Neuronal stem cell (in vitro differentiated cells): ENCODE measurements at regions not wholly inside any gene's neighbourhood (a gene's known extent, or its start where the extent isn't known, plus 50 kb on each side); places are given as distances from the start of the nearest gene placed in this dataset.
A peak's percentile ranks its signal among the peaks of the same experiment; 100 is the strongest.

ENCODE experiments used
- DNase-seq: peaks from one replicate; pipeline ENCODE4 v3.0.0-alpha.2; 2013; ENCODE audit warnings: low spot score
- H2AFZ ChIP-seq: one replicate; pipeline ENCODE4 v1.6.1; 2013; ENCODE audit warnings: mild to moderate bottlenecking, low read length, inconsistent platforms
- H2AK5ac ChIP-seq: 2 replicates; pipeline ENCODE4 v1.6.1; 2013; ENCODE audit warnings: low read depth, mild to moderate bottlenecking, inconsistent platforms, low read length, moderate library complexity, mixed read lengths
- H2BK120ac ChIP-seq: 2 replicates; pipeline ENCODE4 v1.6.1; 2013; ENCODE audit warnings: low read depth, mild to moderate bottlenecking, inconsistent platforms, low read length, moderate library complexity, mixed read lengths
- H2BK12ac ChIP-seq: one replicate; pipeline ENCODE4 v1.6.1; 2013; ENCODE audit warnings: low read length, inconsistent platforms
- H2BK15ac ChIP-seq: 2 replicates; pipeline ENCODE4 v1.6.1; 2013; ENCODE audit warnings: mild to moderate bottlenecking, low read length, inconsistent platforms, mixed read lengths
- H2BK5ac ChIP-seq: one replicate; pipeline ENCODE4 v1.6.1; 2013; ENCODE audit warnings: inconsistent platforms, mild to moderate bottlenecking, low read length, moderate library complexity
- H3K14ac ChIP-seq: one replicate; pipeline ENCODE4 v1.6.1; 2013; ENCODE audit warnings: low read length, inconsistent platforms
- H3K18ac ChIP-seq: 2 replicates; pipeline ENCODE4 v1.6.1; 2013; ENCODE audit warnings: low read length, inconsistent platforms
- H3K23ac ChIP-seq: 2 replicates; pipeline ENCODE4 v1.6.1; 2013; ENCODE audit warnings: low read depth, mild to moderate bottlenecking, mixed read lengths, low read length, inconsistent platforms; ENCODE audit not compliant: poor library complexity
- H3K27ac ChIP-seq: replicated peaks from 3 replicates; pipeline ENCODE4 v1.5.1; 2013; ENCODE audit warnings: low read length, inconsistent platforms
- H3K27me3 ChIP-seq, 3 experiments: 2 replicates each; pipeline ENCODE4 v1.6.1; 2013; ENCODE audit warnings: low read length in 3 of 3, mild to moderate bottlenecking in 2 of 3, inconsistent platforms in 1 of 3, low read depth in 1 of 3, mixed read lengths in 1 of 3, moderate library complexity in 1 of 3; ENCODE audit not compliant: control insufficient read depth in 3 of 3, insufficient read depth in 3 of 3
- H3K36me3 ChIP-seq, 2 donors: replicated peaks in 1 of 2; 2 replicates each; pipeline ENCODE4 v1.6.1; 2013; ENCODE audit warnings: low read length in 2 of 2; ENCODE audit not compliant: control insufficient read depth in 2 of 2, insufficient read depth in 2 of 2
- H3K4ac ChIP-seq: 2 replicates; pipeline ENCODE4 v1.6.1; 2013; ENCODE audit warnings: inconsistent platforms, mild to moderate bottlenecking, low read length, moderate library complexity
- H3K4me1 ChIP-seq, 2 donors: 1 replicate in 1 of 2; 2 replicates in 1 of 2; pipeline ENCODE4 v1.6.1; 2013; ENCODE audit warnings: low read length in 2 of 2, low read depth in 1 of 2; ENCODE audit not compliant: control insufficient read depth in 2 of 2, insufficient read depth in 1 of 2
- H3K4me2 ChIP-seq: one replicate; pipeline ENCODE4 v1.6.1; 2013; ENCODE audit warnings: mild to moderate bottlenecking, low read length, inconsistent platforms; ENCODE audit not compliant: insufficient read depth, poor library complexity, severe bottlenecking
- H3K4me3 ChIP-seq, 2 donors: 2 replicates each; pipeline ENCODE4 v1.5.1; 2013; ENCODE audit warnings: low read length in 2 of 2, mild to moderate bottlenecking in 2 of 2, inconsistent platforms in 1 of 2, moderate library complexity in 1 of 2
- H3K79me1 ChIP-seq: one replicate; pipeline ENCODE4 v1.6.1; 2013; ENCODE audit warnings: low read depth, mild to moderate bottlenecking, inconsistent platforms, low read length, moderate library complexity
- H3K9ac ChIP-seq: one replicate; pipeline ENCODE4 v1.6.1; 2013; ENCODE audit warnings: mild to moderate bottlenecking, low read depth, low read length, inconsistent platforms; ENCODE audit not compliant: poor library complexity
- H3K9me3 ChIP-seq, 2 donors: replicated peaks in 1 of 2; 2 replicates each; pipeline versions ENCODE3 to v1.6.1; 2013; ENCODE audit warnings: low read length in 2 of 2, mild to moderate bottlenecking in 2 of 2, inconsistent platforms in 1 of 2, low read depth in 1 of 2, mixed read lengths in 1 of 2, moderate library complexity in 1 of 2; ENCODE audit not compliant: control insufficient read depth in 2 of 2, insufficient read depth in 1 of 2
- H4K8ac ChIP-seq: one replicate; pipeline ENCODE4 v1.6.1; 2013; ENCODE audit warnings: low read depth, mild to moderate bottlenecking, inconsistent platforms, low read length, moderate library complexity
- H4K91ac ChIP-seq: one replicate; pipeline ENCODE4 v1.6.1; 2013; ENCODE audit warnings: low read length, low read depth, mild to moderate bottlenecking, inconsistent platforms; ENCODE audit not compliant: poor library complexity
- WGBS, 2 donors: extraction: QIAGEN DNeasy Blood & Tissue Kit; methylation state at CpG; one replicate each; pipeline ENCODE4 v1.1.7; 2013; ENCODE audit warnings: missing lambda C conversion rate in 2 of 2, mixed read lengths in 1 of 2; ENCODE audit not compliant: insufficient read length in 2 of 2, insufficient replicate concordance in 1 of 2; ENCODE audit errors: extremely low coverage in 2 of 2; 5-methylcytosine and 5-hydroxymethylcytosine counted together

DNA sequence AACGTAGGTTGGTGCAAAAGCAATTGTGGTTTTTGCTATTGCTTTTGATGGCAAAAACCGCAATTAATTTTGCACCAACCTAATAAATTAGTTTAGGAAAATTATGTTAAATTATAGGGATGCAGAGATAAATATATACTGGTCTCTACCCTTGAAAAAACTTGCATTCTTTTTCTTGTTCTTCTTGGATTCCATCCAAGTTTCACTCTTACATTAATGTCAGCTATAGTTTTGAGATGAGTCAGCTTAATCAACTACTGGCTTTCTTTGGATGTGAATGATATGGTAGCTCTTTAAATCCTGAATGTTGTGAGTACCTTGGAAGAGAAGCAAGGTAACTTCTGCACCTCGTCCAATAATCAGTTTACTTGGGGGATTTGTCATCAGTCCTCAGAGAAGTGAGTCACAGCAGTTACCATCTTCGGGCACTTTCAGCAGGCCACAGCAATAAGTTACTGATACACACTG lies 549.0 kb upstream of the ZNF608 start:
- Histone ChIP-seq H4K8ac (no peak overlapping the region), H2AFZ (no peak overlapping the region), H3K23ac (no peak overlapping the region), H3K4me2 (no peak overlapping the region), H4K91ac (no peak overlapping the region), H2BK15ac (no peak overlapping the region), H3K79me1 (no peaks in the 10 kb centered on the region), H2BK120ac (no peak overlapping the region), H2BK5ac (no peak overlapping the region), H3K18ac (no peak overlapping the region), H3K14ac (no peak overlapping the region), H3K9ac (no peak overlapping the region), H3K36me3 (no peaks in the 10 kb centered on the region), H2AK5ac (no peak overlapping the region), H3K27ac (no peak overlapping the region), H3K4ac (no peak overlapping the region), H2BK12ac (no peak overlapping the region), H3K27me3 (no peaks in the 10 kb centered on the region), H3K4me1 (peaks cover 12 to 15% of the 10 kb centered on the region in 2 donors), H3K4me3 (no peak overlapping the region), H3K9me3 (no peaks in the 10 kb centered on the region)
- DNase-seq = no peak
- no CpG with 5 or more reads among the region's 4 CpGs for WGBS, 2 donors

DNA sequence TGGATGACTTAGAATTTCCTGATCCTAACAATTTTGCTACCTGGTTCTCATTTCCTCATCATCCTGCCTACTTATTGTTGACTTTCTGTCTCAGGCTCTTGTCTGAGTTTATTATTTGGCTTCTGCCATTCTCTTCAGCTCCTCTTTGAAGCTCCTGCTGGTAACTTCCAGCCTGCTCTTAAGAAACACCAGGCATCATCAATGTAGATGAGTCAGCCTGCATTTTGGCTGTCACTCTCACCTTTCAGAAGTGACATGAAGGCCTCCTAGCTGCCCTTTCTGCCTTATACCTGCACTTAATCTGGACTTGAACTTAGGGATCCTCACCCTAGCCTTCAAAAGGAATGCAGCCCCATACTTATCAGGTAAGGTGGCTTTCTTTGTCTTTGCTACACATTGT lies 551.8 kb upstream of the ZNF608 start:
- DNase-seq = no peak
- Histone ChIP-seq H3K4me1 (peaks cover 6 to 21% of the 10 kb centered on the region in 2 donors), H3K18ac (no peak overlapping the region), H3K27ac (no peak overlapping the region), H2BK5ac (no peak overlapping the region), H2BK15ac (no peak overlapping the region), H2AK5ac (no peak overlapping the region), H3K23ac (no peak overlapping the region), H4K91ac (no peak overlapping the region), H3K4me3 (no peak overlapping the region), H3K27me3 (no peaks in the 10 kb centered on the region), H3K14ac (no peak overlapping the region), H2AFZ (peak overlapping the region; percentile 13), H3K9me3 (no peaks in the 10 kb centered on the region), H4K8ac (no peak overlapping the region), H3K4ac (no peak overlapping the region), H3K79me1 (no peaks in the 10 kb centered on the region), H2BK12ac (no peak overlapping the region), H3K4me2 (no peak overlapping the region), H3K9ac (no peak overlapping the region), H3K36me3 (no peaks in the 10 kb centered on the region), H2BK120ac (no peak overlapping the region)

DNA sequence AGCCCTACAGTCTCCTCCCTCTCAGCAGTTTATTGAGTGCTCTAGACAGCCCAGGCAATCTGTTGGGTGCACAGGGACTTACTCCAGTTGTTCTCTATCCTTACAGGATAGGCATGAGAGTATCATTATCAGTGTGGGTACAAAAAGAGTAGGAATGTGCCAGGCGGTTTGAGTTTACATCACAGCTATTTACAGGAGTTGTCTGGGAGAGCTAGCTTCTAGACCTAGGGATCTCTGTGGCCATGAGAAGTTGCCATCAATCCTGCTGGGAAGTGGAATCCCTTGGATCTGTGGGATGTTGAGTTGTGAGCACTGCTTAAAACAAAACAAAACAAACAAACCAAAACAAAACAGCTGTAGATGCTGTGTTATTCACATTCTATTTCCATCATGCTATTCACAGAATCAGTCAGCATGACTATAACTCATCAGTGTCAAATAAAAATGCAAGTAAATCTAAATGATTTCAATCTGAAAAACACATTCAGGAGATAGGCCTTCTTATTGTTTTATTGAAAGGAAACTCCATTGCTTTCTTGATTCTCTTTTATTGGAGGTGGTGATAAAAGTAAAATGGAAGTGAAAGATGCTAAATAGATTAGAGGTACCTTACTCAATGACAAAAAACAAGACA lies 552.4 kb upstream of the ZNF608 start:
- H2BK5ac ChIP-seq = no peak overlapping the region
- DNase-seq = no peak
- no peak overlapping the region for H3K9ac ChIP-seq
- H3K9me3 ChIP-seq = no peaks in the 10 kb centered on the region
- no peak overlapping the region for H3K14ac ChIP-seq
- no peak overlapping the region for H3K27ac ChIP-seq
- H4K8ac ChIP-seq = no peak overlapping the region
- no peak overlapping the region for H2BK12ac ChIP-seq
- no peak overlapping the region for H3K4ac ChIP-seq
- no peak overlapping the region for H3K4me2 ChIP-seq
- H3K79me1 ChIP-seq = no peaks in the 10 kb centered on the region
- H3K27me3 ChIP-seq = no peaks in the 10 kb centered on the region
- H3K4me1 ChIP-seq = peaks cover 4 to 21% of the 10 kb centered on the region in 2 donors
- no peak overlapping the region for H2BK120ac ChIP-seq
- no peak overlapping the region for H4K91ac ChIP-seq
- H3K4me3 ChIP-seq = no peak overlapping the region
- no peak overlapping the region for H3K18ac ChIP-seq
- no peak overlapping the region for H2BK15ac ChIP-seq
- peak overlapping the region; percentile 13 for H2AFZ ChIP-seq
- no peaks in the 10 kb centered on the region for H3K36me3 ChIP-seq
- no peak overlapping the region for H3K23ac ChIP-seq
- no peak overlapping the region for H2AK5ac ChIP-seq
- WGBS, 2 donors = no CpG with 5 or more reads among the region's 1 CpG

- H3K23ac ChIP-seq = no peak overlapping the region
- H3K9me3 ChIP-seq = no peaks in the 10 kb centered on the region
- no peaks in the 10 kb centered on the region for H3K79me1 ChIP-seq
- H2BK5ac ChIP-seq = no peak overlapping the region
- H4K91ac ChIP-seq = no peak overlapping the region
- no CpG with 5 or more reads among the region's 3 CpGs for WGBS, 2 donors
- no peak overlapping the region for H2BK12ac ChIP-seq
- H2AK5ac ChIP-seq = no peak overlapping the region
- no peak overlapping the region for H3K18ac ChIP-seq
- H3K9ac ChIP-seq = no peak overlapping the region
- no peak overlapping the region for H3K4me2 ChIP-seq
- no peak overlapping the region for H3K4me3 ChIP-seq
- DNase-seq = no peak
- no peak overlapping the region for H3K14ac ChIP-seq
- no peak overlapping the region for H3K4ac ChIP-seq
- no peak overlapping the region for H2AFZ ChIP-seq
- no peaks in the 10 kb centered on the region for H3K36me3 ChIP-seq
- no peak overlapping the region for H3K27ac ChIP-seq
- no peak overlapping the region for H2BK15ac ChIP-seq
- H4K8ac ChIP-seq = no peak overlapping the region
- no peak overlapping the region for H2BK120ac ChIP-seq
- peaks cover 4 to 21% of the 10 kb centered on the region in 2 donors for H3K4me1 ChIP-seq
- no peaks in the 10 kb centered on the region for H3K27me3 ChIP-seq
Measured at GRCh38 chr5:125301711-125302110, 555.3 kb upstream of the ZNF608 start.
